T-helper 17 cell (primary cell): ENCODE measurements at regions not wholly inside any gene's neighbourhood (a gene's known extent, or its start where the extent isn't known, plus 50 kb on each side); places are given as distances from the start of the nearest gene placed in this dataset.

Experiments
- ATAC-seq: fragments of 150-1000 bp; cut with Tn5 transposase; 2 replicates; pipeline ENCODE4 v1.10.0; 2021; ENCODE audit warnings: mild to moderate bottlenecking, moderate library complexity
- DNase-seq, 3 donors: peaks; one replicate each; pipeline versions ENCODE4 v3.0.0 to v3.0.0-alpha.2; 2020 to 2021
- H3K9me3 ChIP-seq: one replicate; pipeline ENCODE4 v1.7.0; 2013; ENCODE audit warnings: low read length, mild to moderate bottlenecking; ENCODE audit not compliant: control insufficient read depth, poor library complexity, severe bottlenecking
- H3K27ac Mint-ChIP-seq: one replicate; pipeline ENCODE4 v1.8.0; 2022; ENCODE audit warnings: mild to moderate bottlenecking, moderate library complexity, mixed read lengths
- H3K27me3 Mint-ChIP-seq: one replicate; pipeline ENCODE4 v1.8.0; 2022; ENCODE audit warnings: mixed read lengths
- H3K36me3 Mint-ChIP-seq: one replicate; pipeline ENCODE4 v1.8.0; 2022; ENCODE audit warnings: low read depth, mixed read lengths
- H3K4me1 Mint-ChIP-seq: one replicate; pipeline ENCODE4 v1.8.0; 2022; ENCODE audit warnings: mild to moderate bottlenecking, mixed read lengths
- H3K4me3 Mint-ChIP-seq: one replicate; pipeline ENCODE4 v1.8.0; 2022; ENCODE audit warnings: mild to moderate bottlenecking, moderate library complexity, mixed read lengths

DNA sequence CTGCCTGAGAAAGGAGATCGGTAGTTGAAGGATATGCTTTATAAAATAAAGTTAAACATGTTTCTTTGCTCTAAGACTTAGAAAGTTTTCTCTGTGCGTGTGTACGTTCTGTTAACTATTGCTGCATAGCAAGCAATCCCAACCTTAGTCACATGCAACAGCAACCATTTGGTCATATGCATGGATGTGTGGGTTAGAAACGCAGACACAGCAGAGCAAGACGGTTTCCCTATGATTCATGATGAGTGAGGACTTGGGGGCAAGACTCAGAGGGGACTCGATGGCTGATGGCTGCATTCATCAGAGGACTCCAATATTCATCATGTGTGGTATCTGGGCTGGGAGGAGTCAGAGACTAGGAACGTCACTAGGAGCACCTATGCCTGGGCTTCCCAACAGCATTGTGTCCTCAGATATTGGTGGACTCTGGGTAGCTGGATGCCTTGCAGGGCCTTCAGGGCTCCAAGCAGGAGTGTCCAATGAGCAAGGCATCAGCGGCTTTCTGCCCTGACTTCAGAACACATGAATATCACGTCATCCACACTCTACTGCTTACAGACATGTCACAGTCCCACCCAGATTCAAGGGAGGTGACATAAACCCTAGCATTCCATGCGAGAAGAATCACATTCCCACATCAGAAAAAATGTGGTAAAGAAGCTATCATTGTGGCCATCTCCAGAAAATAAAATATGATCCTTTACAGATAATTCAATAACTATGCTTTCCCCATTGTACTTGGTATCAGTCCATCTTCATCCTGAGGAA is 731.2 kb downstream of the TNS3 start:
- H3K4me3 Mint-ChIP-seq, result no peak overlapping the region
- no peaks in the 10 kb centered on the region for H3K27me3 Mint-ChIP-seq
- no peaks in the 10 kb centered on the region for H3K9me3 ChIP-seq
- DNase-seq (no peak), ATAC-seq (no peak)
- no peaks in the 10 kb centered on the region for H3K4me1 Mint-ChIP-seq
- H3K36me3 Mint-ChIP-seq, result no peaks in the 10 kb centered on the region
- no peak overlapping the region for H3K27ac Mint-ChIP-seq

DNA sequence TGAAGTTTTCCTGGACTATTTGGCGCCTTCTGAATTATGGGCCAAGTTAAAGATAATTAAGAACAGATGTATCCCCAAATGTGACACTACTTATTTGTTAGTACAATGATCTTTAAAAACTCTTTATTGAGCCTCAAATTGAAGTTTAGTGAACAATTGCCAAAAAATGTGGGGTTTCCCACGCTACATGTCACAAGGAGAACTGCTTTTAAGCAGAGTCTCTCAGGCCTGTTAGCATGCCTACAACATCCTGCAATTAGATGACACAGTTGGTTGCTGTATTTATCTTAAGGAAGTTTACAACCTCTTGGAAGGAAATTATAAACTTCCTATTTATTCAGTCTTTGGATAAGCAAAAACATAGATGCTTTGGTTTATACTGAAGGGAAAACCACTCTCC is 733.0 kb downstream of the TNS3 start:
- H3K27ac Mint-ChIP-seq, result no peak overlapping the region
- no peak overlapping the region for H3K4me3 Mint-ChIP-seq
- H3K36me3 Mint-ChIP-seq, result no peaks in the 10 kb centered on the region
- H3K9me3 ChIP-seq, result no peaks in the 10 kb centered on the region
- no peaks in the 10 kb centered on the region for H3K27me3 Mint-ChIP-seq
- no peaks in the 10 kb centered on the region for H3K4me1 Mint-ChIP-seq
- DNase-seq, result no peak
- no peak for ATAC-seq

DNA sequence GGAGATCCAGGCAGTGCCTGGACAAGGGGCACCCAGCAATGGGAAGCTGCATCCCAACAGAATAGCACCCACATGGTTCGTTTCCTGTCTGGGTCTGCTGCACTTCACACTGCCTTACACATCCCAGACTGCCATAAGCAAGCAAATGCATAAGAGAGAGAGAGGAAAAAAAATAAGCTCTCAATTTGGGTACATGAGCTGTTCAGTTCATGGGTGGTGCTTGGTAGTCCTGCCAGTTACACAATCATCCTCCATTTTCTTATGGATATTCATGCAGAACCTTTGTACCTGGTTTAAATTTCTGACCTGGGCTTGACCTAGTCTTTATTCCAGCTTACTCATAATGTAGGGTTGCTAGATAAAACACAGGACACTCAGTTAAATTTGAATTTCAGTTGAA is 733.6 kb downstream of the TNS3 start:
- H3K36me3 Mint-ChIP-seq, result no peaks in the 10 kb centered on the region
- H3K27me3 Mint-ChIP-seq, result no peaks in the 10 kb centered on the region
- ATAC-seq (no peak), DNase-seq (no peak)
- H3K9me3 ChIP-seq, result no peaks in the 10 kb centered on the region
- H3K4me3 Mint-ChIP-seq, result no peak overlapping the region
- no peaks in the 10 kb centered on the region for H3K4me1 Mint-ChIP-seq
- H3K27ac Mint-ChIP-seq, result no peak overlapping the region

DNA sequence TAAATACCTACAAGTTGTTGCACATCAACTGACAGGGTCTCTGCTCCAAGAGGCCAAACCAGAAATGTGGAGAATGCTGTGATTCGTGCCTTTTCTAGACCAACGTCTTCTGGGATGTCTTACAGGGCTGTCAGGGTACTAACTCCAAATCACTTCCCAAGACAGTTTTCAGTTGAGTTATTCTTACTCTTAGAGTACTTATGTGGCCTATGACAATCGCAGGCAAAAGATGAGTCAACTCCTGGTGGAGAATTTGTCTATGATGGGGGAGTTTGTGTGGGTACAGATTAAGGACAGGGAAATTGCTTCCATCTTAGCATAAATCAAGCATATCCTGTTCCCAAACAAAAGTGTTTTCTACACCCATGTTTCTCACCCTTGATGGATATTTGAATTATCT is 734.8 kb downstream of the TNS3 start:
- no peak for DNase-seq
- H3K36me3 Mint-ChIP-seq, result no peaks in the 10 kb centered on the region
- no peak overlapping the region for H3K4me3 Mint-ChIP-seq
- H3K9me3 ChIP-seq, result no peaks in the 10 kb centered on the region
- H3K4me1 Mint-ChIP-seq, result no peaks in the 10 kb centered on the region
- H3K27me3 Mint-ChIP-seq, result no peaks in the 10 kb centered on the region
- no peak for ATAC-seq
- H3K27ac Mint-ChIP-seq, result no peak overlapping the region

DNA sequence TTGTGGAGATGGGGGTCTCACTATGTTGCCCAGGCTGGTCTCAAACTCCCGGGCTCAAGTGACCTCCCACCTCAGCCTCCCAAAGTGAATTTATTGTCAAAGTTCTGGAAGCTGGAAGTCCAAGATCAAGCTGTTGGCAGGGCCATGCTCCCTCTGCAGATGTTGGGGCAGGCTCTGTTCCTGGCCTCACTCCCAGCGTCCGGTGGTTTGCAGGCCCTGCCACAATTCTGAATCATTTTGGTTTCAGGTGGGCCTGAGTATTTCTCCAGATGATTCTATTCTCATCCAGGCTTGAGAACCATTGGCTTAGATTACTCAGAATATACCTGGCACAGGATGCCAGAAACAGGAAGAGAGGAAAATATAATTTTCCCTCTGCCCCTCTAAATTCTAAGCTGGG is 737.4 kb downstream of the TNS3 start:
- Mint-ChIP-seq H3K4me1 (no peaks in the 10 kb centered on the region), H3K27ac (no peak overlapping the region), H3K4me3 (no peak overlapping the region), H3K27me3 (no peaks in the 10 kb centered on the region), H3K36me3 (no peaks in the 10 kb centered on the region)
- H3K9me3 ChIP-seq, result no peaks in the 10 kb centered on the region
- ATAC-seq (no peak), DNase-seq (no peak)

DNA sequence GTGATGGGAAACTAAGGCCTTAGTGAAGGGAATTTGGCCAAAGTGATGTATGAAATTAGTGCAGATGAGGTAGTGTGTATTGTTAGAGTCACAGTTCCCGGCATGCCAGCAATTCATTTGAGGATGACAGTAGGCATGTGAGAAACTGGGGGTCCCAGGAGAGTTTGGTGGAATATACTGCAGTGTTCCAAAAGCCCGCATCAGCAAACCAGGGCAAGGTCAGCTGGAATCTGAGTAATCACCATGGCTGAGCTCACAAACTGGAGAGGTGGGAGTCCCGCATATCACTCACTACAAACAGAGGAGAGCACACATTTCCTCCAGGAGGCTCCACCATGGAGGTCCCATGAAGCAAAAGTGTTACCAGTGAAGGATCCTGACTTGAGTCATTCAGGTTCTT is 740.7 kb downstream of the TNS3 start:
- ATAC-seq, result no peak
- DNase-seq, result no peak
- no peaks in the 10 kb centered on the region for H3K27me3 Mint-ChIP-seq
- H3K4me3 Mint-ChIP-seq, result no peak overlapping the region
- H3K4me1 Mint-ChIP-seq, result no peaks in the 10 kb centered on the region
- no peaks in the 10 kb centered on the region for H3K36me3 Mint-ChIP-seq
- no peaks in the 10 kb centered on the region for H3K9me3 ChIP-seq
- no peak overlapping the region for H3K27ac Mint-ChIP-seq

DNA sequence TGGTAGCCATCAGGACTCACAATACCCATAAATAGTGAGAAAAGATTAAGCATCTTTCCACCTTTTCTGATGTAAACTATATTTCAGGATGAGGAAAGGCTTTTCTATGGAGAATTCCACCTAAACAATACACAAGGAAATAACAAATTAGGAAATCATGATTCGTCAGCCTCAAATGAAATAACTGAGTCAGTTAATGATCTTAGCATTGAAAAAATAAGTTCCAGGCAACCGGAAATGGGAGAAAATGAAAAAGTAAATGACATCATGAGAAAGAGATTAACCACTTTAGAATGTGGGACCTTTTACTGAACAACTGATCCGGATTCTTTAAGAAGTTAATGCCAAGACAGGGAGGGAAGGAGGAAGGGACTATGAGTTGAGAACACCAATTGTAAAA is 742.3 kb downstream of the TNS3 start:
- no peaks in the 10 kb centered on the region for H3K27me3 Mint-ChIP-seq
- no peaks in the 10 kb centered on the region for H3K9me3 ChIP-seq
- DNase-seq, result no peak
- no peak for ATAC-seq
- no peak overlapping the region for H3K4me3 Mint-ChIP-seq
- H3K4me1 Mint-ChIP-seq, result no peaks in the 10 kb centered on the region
- no peak overlapping the region for H3K27ac Mint-ChIP-seq
- no peaks in the 10 kb centered on the region for H3K36me3 Mint-ChIP-seq

DNA sequence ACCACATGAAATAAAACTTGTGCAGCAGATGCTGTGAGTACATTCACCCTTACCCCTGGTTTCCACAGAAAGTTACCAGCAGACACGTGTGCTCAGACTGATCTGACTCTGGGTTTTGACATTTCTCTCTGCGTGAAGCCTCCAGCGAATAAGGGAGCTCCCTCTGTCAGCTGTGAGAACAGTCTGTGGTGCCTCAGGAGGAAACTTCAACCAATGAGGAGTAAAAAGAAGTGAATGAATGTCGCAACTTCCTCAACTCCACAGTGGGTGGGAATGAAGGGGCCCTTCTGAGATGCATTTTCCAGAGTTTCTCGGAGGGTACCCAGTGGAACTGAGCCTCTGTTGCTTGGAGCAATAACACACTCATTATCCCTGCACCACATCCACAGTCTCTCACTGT is 743.4 kb downstream of the TNS3 start:
- ATAC-seq, result no peak
- Mint-ChIP-seq H3K4me1 (no peaks in the 10 kb centered on the region), H3K27me3 (no peaks in the 10 kb centered on the region), H3K36me3 (no peaks in the 10 kb centered on the region), H3K27ac (no peak overlapping the region), H3K4me3 (no peak overlapping the region)
- DNase-seq, result no peak
- H3K9me3 ChIP-seq, result no peaks in the 10 kb centered on the region

DNA sequence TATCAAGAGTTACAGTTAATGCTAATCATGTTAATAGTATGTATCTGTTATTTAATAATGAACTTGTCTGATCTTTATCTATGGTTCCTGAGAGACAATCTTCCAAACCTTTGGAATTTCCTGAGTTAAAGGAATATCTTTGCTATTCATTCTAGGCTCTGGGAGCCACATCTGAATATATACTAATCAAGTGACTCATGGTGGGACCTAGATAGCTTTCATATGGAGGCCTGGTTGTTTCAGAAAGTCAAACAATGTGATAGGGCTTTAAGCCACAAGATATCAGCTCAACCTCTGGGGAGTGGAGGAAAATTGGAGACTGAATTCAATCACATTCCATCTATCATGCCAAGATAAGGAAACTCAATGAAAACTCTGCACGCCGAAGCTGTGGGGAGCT is 746.4 kb downstream of the TNS3 start:
- Mint-ChIP-seq H3K27ac (no peak overlapping the region), H3K36me3 (no peaks in the 10 kb centered on the region), H3K4me1 (no peaks in the 10 kb centered on the region), H3K4me3 (no peak overlapping the region), H3K27me3 (no peaks in the 10 kb centered on the region)
- no peak for ATAC-seq
- DNase-seq, result no peak
- no peaks in the 10 kb centered on the region for H3K9me3 ChIP-seq

DNA sequence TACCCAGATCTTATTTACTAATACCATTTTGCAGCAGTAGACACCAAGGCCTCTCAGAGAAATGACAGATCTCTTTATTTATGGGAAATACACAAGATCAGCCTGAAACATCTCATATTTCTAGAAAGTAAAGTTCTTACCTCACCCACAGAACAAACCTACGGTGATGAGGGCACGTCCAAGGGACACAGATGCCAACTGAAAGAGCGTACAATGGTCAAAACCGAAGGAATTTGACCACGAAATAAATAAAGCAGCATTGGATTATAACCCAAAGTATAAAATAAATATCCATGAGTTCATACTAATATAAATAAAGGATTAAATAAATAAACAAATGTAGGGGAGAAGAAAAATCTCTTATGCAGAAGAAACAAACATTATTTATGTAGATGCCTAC is 747.0 kb downstream of the TNS3 start:
- ATAC-seq, result no peak

DNA sequence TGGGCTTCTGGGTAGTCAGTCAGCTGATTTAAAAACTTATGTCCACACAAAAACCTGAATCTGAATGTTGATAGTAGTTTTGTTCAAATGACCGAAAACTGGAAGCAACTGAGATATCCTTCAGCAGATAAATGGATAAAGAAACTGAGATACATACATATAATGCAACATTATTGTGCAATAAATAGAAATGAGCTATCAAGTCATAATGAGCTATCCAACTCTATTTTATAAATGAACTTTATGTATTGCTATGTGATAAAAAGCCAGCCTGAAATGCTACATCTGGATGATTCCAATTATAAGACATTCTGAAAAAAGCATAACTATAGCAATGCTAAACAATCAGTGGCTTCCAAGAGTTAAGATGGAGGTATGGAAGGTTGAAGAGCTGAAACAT is 748.7 kb downstream of the TNS3 start:
- no peaks in the 10 kb centered on the region for H3K36me3 Mint-ChIP-seq
- no peaks in the 10 kb centered on the region for H3K4me1 Mint-ChIP-seq
- H3K9me3 ChIP-seq, result no peaks in the 10 kb centered on the region
- no peak for ATAC-seq
- no peak for DNase-seq
- no peaks in the 10 kb centered on the region for H3K27me3 Mint-ChIP-seq
- H3K4me3 Mint-ChIP-seq, result no peak overlapping the region
- H3K27ac Mint-ChIP-seq, result no peak overlapping the region

More for the DNA sequence above, 747.0 kb downstream of the TNS3 start:
- Mint-ChIP-seq H3K4me3 (no peak overlapping the region), H3K36me3 (no peaks in the 10 kb centered on the region), H3K27me3 (no peaks in the 10 kb centered on the region), H3K4me1 (no peaks in the 10 kb centered on the region), H3K27ac (no peak overlapping the region)
- H3K9me3 ChIP-seq, result no peaks in the 10 kb centered on the region
- DNase-seq, result no peak

DNA sequence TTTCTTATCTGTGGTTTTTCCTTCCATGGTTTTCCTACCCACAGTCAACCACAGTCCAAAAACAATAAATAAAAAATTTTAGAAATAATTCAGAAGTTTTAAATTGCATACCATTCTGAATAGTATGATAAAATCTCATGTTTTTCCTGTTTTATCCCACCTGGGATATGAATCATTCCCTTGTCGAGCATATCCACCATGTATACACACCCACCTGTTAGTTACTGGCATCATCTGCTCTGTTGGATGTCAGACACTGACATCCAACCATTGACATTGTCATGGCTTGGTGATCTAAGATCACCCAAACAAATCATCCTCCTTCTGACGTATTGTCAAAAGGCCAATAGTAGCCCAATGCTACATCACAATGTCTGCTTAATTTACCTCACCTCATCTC is 749.8 kb downstream of the TNS3 start:
- Mint-ChIP-seq H3K36me3 (no peaks in the 10 kb centered on the region), H3K4me1 (no peaks in the 10 kb centered on the region), H3K4me3 (no peak overlapping the region), H3K27me3 (no peaks in the 10 kb centered on the region), H3K27ac (no peak overlapping the region)
- no peaks in the 10 kb centered on the region for H3K9me3 ChIP-seq
- ATAC-seq (no peak), DNase-seq (no peak)

DNA sequence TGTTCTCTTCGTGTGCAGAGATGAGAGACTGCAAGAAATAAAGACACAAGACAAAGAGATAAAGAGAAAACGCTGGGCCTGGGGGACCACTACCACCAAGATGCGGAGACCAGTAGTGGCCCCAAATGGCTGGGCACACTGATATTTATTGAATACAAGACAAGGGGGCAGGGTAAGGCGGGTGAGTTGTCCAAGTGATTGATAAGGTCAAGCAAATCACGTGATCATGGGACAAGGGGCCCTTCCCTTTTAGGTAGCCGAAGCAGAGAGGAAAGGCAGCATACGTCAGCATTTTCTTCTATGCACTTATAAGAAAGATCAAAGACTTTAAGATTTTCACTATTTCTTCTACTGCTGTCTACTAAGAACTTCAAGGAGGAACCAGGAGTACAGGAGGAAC is 762.1 kb downstream of the TNS3 start:
- H3K4me1 Mint-ChIP-seq, result no peaks in the 10 kb centered on the region
- no peak for ATAC-seq
- no peaks in the 10 kb centered on the region for H3K9me3 ChIP-seq
- no peaks in the 10 kb centered on the region for H3K27me3 Mint-ChIP-seq
- H3K36me3 Mint-ChIP-seq, result no peaks in the 10 kb centered on the region
- H3K4me3 Mint-ChIP-seq, result no peak overlapping the region
- no peak overlapping the region for H3K27ac Mint-ChIP-seq
- DNase-seq, result no peak

DNA sequence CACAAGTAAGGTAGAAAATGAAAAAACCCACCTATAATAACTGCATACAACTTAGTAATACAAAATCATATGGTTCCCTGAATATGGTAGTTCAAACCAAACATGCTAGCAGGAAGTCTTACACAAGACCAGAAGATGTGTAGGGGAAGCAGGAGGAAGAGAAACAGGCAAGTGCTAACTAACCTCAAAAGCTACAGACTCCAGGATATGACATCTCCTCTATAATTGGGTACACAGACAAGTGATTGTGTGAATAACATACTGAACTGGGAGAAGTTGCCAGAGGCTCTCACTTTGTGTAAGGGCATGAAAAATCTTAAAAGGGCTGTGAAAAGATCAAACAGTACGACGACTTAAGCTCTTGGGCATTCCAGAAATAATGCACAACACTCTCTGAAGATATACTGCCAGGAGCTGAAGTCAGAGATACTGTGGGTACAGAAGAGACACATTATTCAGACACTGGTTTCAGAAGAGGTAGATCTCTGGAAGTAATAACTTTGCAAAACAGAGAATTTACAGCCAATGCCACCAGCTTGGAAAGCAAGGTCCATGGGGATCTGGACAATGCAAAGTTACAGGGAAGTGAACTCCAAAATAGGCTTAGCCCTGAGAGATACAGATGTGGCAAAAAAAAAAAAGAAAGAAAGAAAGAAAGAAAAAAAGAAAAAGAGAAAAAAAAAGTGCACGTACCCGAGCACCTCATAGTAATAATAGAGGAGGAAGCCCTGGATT is 767.2 kb downstream of the TNS3 start:
- no peak for DNase-seq
- Mint-ChIP-seq H3K27ac (no peak overlapping the region), H3K36me3 (no peaks in the 10 kb centered on the region), H3K4me1 (no peaks in the 10 kb centered on the region), H3K27me3 (no peaks in the 10 kb centered on the region), H3K4me3 (no peak overlapping the region)
- ATAC-seq, result no peak
- no peaks in the 10 kb centered on the region for H3K9me3 ChIP-seq
